HFF-Myc (cell line): ENCODE measurements at regions not wholly inside any gene's neighbourhood (a gene's known extent, or its start where the extent isn't known, plus 50 kb on each side); places are given as distances from the start of the nearest gene placed in this dataset.

ENCODE experiments used
- DNase-seq: peaks from one replicate; pipeline ENCODE4 v3.0.0-alpha.2; 2011; ENCODE audit warnings: low read depth; ENCODE audit errors: extremely low read depth
- H3K4me3 ChIP-seq: replicated peaks from 2 replicates; pipeline ENCODE4 v1.5.1; 2011; ENCODE audit warnings: low read depth, mild to moderate bottlenecking, control low read depth, low read length
- TF ChIP-seq, protein P1 (sequence below): IDR thresholded peaks from 2 replicates; pipeline ENCODE4 v1.5.1; 2012; ENCODE audit warnings: mild to moderate bottlenecking, low read depth, low read length, control low read depth; ENCODE audit errors: missing control alignments

DNA sequence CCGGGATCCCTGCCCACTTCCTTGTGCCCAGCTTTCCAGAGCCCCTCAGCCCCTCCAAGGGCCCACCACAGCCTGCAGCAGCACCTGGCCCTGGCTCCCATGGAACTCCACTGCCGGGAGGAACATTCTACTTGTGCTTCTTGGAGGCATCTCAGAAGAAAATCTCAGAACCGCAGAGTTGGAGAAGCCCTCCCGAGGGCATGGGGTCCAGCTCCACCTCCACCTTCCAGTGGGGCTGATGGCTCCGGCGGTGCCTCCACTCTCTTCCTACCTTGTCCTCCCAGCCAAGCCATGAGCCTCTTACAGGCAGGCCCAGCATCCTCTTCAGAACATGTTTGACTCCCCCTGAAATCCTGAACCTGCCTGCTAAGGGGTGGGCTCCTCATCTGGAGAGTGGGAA lies 79.4 kb upstream of the ZNF469 start:
- TF ChIP-seq, protein P1, sequence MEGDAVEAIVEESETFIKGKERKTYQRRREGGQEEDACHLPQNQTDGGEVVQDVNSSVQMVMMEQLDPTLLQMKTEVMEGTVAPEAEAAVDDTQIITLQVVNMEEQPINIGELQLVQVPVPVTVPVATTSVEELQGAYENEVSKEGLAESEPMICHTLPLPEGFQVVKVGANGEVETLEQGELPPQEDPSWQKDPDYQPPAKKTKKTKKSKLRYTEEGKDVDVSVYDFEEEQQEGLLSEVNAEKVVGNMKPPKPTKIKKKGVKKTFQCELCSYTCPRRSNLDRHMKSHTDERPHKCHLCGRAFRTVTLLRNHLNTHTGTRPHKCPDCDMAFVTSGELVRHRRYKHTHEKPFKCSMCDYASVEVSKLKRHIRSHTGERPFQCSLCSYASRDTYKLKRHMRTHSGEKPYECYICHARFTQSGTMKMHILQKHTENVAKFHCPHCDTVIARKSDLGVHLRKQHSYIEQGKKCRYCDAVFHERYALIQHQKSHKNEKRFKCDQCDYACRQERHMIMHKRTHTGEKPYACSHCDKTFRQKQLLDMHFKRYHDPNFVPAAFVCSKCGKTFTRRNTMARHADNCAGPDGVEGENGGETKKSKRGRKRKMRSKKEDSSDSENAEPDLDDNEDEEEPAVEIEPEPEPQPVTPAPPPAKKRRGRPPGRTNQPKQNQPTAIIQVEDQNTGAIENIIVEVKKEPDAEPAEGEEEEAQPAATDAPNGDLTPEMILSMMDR: no peak

DNA sequence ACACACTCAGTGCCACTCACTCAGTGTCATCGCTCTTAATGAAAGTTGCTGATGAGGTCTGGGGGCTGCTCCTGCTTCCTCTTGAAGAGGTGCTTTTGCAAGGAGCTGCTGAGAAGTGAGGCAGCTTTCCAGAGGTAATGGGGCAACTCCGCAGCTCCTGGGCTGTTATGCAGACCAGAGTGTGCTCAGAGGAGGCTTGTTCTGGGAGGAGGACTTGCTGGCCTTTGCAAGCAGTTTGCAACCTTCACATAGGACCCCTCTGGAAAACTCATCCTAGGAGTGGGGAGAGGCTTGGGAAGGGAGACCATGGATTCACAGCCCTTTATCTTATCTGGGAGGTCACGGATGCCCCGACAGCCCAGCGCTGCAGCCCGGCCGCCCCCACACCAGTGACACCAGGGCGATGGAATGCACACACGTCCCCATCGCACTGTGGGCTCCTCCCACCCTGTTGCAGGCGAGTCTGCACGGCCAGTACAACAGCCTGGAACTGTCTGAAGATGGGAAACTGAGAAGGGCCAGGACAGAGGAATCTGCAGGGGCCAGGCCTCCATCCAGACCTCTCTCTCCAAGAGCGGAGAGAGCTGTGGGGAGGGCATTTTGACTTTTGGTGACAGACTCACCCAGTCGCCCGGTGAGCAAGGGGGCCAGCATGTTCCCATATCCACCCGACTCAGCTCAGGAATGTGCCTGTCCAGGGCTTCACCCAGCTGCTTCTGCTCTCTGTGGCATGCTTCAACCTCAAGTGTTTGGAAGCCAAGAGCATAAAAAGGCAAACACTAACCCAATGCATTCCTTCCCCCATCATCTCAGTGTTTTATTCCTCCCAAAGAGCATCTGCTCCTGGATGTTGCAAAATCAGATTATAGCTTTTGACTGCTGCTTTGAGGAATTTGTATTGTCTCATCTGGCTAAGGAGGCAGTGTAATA lies 78.6 kb upstream of the ZNF469 start:
- peak; percentile 63 for DNase-seq
- TF ChIP-seq, protein P1: no peak
- H3K4me3 ChIP-seq: peak overlapping the region; percentile 12; the same call in 1 of the 2 replicates

More for the DNA sequence above, 79.4 kb upstream of the ZNF469 start:
- DNase-seq: no peak
- no peak overlapping the region for H3K4me3 ChIP-seq

DNA sequence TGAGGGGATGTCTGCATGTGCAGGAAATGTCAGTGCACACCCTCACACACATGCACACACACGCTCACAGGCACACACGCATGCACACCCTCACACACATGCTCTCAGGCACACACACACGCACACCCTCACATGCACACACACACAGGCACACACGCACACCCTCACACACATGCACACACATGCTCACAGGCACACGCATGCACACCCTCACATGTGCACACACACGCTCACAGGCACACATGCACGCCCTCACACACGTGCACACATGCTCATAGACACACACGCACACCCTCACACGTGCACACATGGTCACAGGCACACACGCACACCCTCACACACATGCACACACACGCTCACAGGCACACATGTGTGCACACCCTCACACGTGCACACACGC lies 77.6 kb upstream of the ZNF469 start:
- H3K4me3 ChIP-seq: no peak overlapping the region
- no peak for DNase-seq
- TF ChIP-seq, protein P1: no peak

DNA sequence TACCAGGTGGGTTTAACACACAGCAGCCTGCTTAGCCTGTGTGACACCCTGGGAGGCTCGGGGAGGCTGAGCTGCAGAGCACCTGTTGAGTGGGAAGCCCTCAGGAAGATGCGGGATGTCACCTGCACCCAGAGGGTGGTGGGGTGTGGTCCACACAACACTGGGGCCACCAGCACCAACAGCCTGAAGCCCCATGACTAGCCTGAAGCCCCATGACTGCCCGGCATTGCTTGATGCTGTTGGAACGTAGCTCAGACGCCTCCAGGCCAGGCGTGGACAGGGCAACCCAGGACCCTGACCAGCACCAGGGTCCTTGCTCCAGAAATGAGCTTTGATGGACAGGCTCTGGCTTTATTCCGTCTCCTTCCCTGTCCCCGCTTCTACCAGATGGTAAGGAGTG lies 76.3 kb upstream of the ZNF469 start:
- no peak overlapping the region for H3K4me3 ChIP-seq
- TF ChIP-seq, protein P1: no peak
- no peak for DNase-seq

DNA sequence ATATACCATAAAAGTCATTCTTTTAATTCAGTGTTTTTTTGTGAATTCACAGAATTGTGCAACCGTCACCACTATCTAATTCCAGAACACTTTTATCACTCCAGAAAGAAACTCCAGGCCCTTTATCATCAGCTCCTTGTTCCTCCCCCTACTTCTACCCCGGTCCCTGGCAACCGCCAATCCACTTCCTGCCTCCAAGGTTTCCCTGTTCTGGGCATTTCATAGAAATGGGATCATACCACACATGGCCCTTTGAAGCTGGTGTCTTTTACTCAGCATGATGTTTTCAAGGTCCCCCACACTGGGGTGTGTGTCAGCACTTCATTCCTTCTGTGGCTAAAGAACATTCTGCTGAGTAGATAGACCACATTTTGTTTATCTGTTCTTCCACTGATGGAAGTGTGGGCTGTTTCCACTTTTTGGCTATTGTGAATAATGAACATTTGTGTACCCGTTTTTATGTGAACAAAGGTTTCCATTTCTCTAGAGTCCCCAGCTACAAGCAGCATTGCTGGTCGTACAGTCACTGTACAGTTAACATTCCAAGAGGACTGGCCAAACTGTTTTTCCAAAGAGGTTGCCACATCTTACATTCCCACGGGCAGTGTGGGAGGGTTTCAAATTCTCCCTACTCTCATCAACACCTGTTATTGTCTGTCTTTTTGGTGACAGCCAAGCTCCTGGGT lies 75.8 kb upstream of the ZNF469 start:
- TF ChIP-seq, protein P1: no peak
- DNase-seq: peak; percentile 67
- H3K4me3 ChIP-seq: no peak overlapping the region

DNA sequence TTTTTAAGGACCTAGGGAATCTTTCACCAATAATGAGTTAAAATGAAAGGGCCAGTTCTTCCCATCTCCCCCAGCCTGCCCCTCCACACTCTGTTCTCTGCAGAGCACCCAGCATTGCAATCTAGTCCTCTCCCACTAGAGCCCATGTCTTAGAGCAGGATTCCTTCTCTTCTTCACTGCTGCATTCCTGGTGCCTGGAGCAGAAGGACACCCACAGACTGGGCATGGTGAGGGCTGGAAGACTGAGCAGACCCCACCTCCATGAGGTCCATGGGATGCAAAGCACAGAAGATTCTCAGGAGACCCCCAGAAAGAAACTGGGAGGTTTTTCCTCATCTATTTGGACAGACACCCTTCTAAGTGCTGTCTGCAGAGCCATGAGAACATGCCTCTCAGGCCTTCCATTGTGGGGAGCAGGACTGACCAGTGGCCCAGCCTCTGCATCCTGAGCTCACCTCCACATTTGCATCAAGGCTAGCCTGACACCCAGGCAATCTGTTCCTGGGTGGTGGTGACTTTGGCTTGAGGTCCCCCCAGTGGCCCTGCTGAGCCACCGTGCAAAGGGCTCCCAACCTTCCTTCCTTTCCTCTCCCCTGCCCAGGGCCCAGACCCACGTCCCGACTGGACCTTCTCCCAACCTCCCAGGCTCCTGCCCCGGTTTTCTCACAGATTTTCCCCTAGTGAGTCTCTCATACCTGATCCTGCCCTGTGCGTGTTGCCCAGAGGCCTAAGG lies 74.2 kb upstream of the ZNF469 start:
- no peak overlapping the region for H3K4me3 ChIP-seq
- DNase-seq: no peak
- TF ChIP-seq, protein P1: no peak
